ENCODE measurements at regions not wholly inside any gene's neighbourhood (a gene's known extent, or its start where the extent isn't known, plus 50 kb on each side); places are given as distances from the start of the nearest gene placed in this dataset.

GRCh38 chr6:62940848-62941247, 270.4 kb upstream of the FKBP1C start:
- H3K4me3 ChIP-seq (ENCODE audit: low read depth, low read length), result no peak overlapping the region
- TF ChIP-seq CTCF (IDR thresholded peaks at IDR 0.05; ENCODE audit: borderline replicate concordance, insufficient read depth, low read depth, low read length), result no peak

DNA sequence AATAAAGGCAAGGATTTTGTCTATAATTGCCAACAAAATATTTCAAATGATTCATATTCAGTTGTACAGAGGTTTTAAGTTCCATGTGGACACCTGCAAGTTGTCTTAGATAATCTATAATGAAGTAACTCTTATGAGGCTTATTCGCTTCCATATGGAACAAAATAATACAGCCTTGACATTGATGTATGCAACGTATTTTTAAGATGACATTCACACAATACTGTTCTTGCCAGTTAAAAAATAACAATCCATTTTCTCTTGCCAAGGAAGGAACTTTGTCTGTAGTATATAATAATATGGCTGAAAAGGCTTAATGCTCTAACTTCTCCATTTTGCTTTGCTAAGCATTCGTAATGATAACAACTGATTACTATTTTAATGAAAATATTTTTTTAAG, 269.3 kb upstream of the FKBP1C start:
- no peak for TF ChIP-seq CTCF (IDR thresholded peaks at IDR 0.05; ENCODE audit: borderline replicate concordance, insufficient read depth, low read depth, low read length)
- no peak overlapping the region for H3K4me3 ChIP-seq (ENCODE audit: low read depth, low read length)

- H3K4me3 ChIP-seq (ENCODE audit: low read depth, low read length), result no peak overlapping the region
- no peak for TF ChIP-seq CTCF (IDR thresholded peaks at IDR 0.05; ENCODE audit: borderline replicate concordance, insufficient read depth, low read depth, low read length)
Measured at GRCh38 chr6:62968834-62969233, 242.4 kb upstream of the FKBP1C start.

DNA sequence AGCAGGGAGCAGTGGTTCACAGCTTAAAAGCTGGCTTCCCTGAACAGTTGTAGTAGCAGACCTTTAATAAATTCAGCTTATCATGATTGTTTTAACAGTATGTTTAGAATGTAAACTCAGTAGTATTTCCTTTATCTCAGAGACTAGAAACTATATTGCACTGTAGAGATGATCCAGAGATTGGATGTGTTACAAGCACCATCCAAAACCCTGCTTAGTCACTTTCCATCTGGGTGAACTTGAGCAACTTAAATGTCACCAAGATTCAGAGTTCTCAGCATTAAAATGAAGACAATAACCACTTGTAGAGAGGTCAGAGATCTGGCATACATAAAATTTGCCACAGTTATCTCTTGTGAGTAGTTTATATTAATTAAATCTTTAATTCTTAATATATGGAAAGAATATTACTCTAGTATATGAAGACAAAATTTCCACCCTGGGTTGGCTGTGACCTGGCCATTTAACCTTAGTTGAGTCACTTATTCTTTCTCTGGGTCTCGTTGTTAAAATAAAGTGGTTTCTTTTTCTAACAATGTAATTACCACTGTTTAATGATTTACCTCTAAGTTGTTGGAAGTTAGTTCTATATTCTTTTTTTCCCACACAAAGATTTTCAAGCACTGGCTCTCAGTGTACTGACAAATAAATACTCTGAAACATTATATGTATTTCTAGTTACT, 239.2 kb upstream of the FKBP1C start:
- TF ChIP-seq CTCF (IDR thresholded peaks at IDR 0.05; ENCODE audit: borderline replicate concordance, insufficient read depth, low read depth, low read length), result no peak
- H3K4me3 ChIP-seq (ENCODE audit: low read depth, low read length), result no peak overlapping the region

DNA sequence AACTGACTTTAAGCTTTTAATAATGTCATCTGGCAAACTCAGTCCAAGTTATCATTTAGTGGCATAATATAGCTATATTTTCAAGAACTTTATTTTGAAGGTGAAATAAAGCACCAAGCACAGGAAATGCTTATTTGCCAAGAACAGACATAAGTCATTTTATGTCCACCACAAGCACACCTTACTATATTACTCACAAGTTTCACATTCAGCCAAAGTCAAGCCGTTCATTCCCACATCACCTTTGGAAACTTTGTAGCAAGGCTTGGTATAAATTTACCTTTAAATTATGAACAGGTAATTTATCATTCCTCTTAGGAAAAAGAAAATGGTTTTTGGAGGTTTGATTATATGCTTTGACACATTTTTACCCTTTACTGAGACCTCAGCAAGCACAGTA, 236.8 kb upstream of the FKBP1C start:
- H3K4me3 ChIP-seq (ENCODE audit: low read depth, low read length), result no peak overlapping the region
- TF ChIP-seq CTCF (IDR thresholded peaks at IDR 0.05; ENCODE audit: borderline replicate concordance, insufficient read depth, low read depth, low read length), result no peak

- TF ChIP-seq CTCF (IDR thresholded peaks at IDR 0.05; ENCODE audit: borderline replicate concordance, insufficient read depth, low read depth, low read length), result no peak
- no peak overlapping the region for H3K4me3 ChIP-seq (ENCODE audit: low read depth, low read length)
Measured at GRCh38 chr6:62976566-62976965, 234.7 kb upstream of the FKBP1C start.

GRCh38 chr6:62978920-62979319, 232.3 kb upstream of the FKBP1C start:
- TF ChIP-seq CTCF (IDR thresholded peaks at IDR 0.05; ENCODE audit: borderline replicate concordance, insufficient read depth, low read depth, low read length), result no peak

More at GRCh38 chr6:62978920-62979319, 232.3 kb upstream of the FKBP1C start:
- H3K4me3 ChIP-seq (ENCODE audit: low read depth, low read length), result no peak overlapping the region

Measured in GM12875 (cell line).